GM12864 (cell line): ENCODE measurements at regions not wholly inside any gene's neighbourhood (a gene's known extent, or its start where the extent isn't known, plus 50 kb on each side); places are given as distances from the start of the nearest gene placed in this dataset.
"Not testable (repeated sequence)": the region's sequence is repeated elsewhere in the genome, so short reads cannot be mapped to it uniquely, and the experiment has no call there.

Experiments used
- DNase-seq: peaks from one replicate; pipeline ENCODE4 v3.0.0-alpha.2; 2011; ENCODE audit warnings: low read depth
- H3K4me3 ChIP-seq: 2 replicates; pipeline ENCODE4 v1.5.1; 2011; ENCODE audit warnings: mild to moderate bottlenecking, low read depth, low read length, control low read depth
- CTCF ChIP-seq: IDR thresholded peaks from 2 replicates; pipeline ENCODE4 v1.5.1; 2011; ENCODE audit warnings: low read depth, mild to moderate bottlenecking, moderate library complexity, low read length, control low read depth, inconsistent platforms; ENCODE audit errors: missing control alignments

- no peak for DNase-seq
- H3K4me3 ChIP-seq: no peak overlapping the region
- TF ChIP-seq CTCF: no peak
Measured at GRCh38 chr16:25625620-25626019, 66.1 kb upstream of the HS3ST4 start.

- no peak for TF ChIP-seq CTCF
- DNase-seq: no peak
- H3K4me3 ChIP-seq: no peak overlapping the region
Measured at GRCh38 chr16:25614716-25615265, 77.0 kb upstream of the HS3ST4 start.

- TF ChIP-seq CTCF: no peak
- no peak overlapping the region for H3K4me3 ChIP-seq
- no peak for DNase-seq
Measured at GRCh38 chr16:25613931-25614330, 77.8 kb upstream of the HS3ST4 start.

- no peak overlapping the region for H3K4me3 ChIP-seq
- no peak for TF ChIP-seq CTCF
- no peak for DNase-seq
Measured at GRCh38 chr16:25608002-25608401, 83.8 kb upstream of the HS3ST4 start.

GRCh38 chr16:25606069-25606468 is 85.7 kb upstream of the HS3ST4 start:
- DNase-seq: no peak
- no peak overlapping the region for H3K4me3 ChIP-seq
- TF ChIP-seq CTCF: no peak

- no peak overlapping the region for H3K4me3 ChIP-seq
- no peak for TF ChIP-seq CTCF
- no peak for DNase-seq
Measured at GRCh38 chr16:25605381-25605780, 86.4 kb upstream of the HS3ST4 start.

- not testable (repeated sequence) for H3K4me3 ChIP-seq, DNase-seq
Measured at GRCh38 chr16:25601306-25601705, 90.5 kb upstream of the HS3ST4 start.
